ENCODE measurements at regions not wholly inside any gene's neighbourhood (a gene's known extent, or its start where the extent isn't known, plus 50 kb on each side); places are given as distances from the start of the nearest gene placed in this dataset.
A peak's percentile ranks its signal among the peaks of the same experiment; 100 is the strongest.
"Not testable (repeated sequence)": the region's sequence is repeated elsewhere in the genome, so short reads cannot be mapped to it uniquely, and the experiment has no call there.

DNA sequence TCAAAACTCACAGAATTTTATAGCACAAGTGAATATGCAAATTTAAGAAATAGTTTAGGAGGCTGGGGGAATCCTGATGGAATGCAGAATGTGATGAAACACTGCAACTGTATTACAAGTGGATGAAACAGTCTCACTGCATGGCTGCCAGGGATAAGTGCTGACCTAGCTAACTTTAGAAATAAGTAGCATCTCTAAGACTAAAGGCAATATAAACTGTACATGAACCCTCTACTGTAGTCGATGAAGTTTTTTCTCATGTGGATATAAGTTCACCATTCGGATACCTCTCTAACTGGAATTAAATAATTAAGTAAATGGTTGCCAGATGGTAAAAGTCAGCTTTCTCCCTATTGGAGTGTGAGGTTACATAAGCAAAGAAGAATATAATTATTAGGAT is 777.8 kb upstream of the RAB6C start:
- no peak for DNase-seq

DNA sequence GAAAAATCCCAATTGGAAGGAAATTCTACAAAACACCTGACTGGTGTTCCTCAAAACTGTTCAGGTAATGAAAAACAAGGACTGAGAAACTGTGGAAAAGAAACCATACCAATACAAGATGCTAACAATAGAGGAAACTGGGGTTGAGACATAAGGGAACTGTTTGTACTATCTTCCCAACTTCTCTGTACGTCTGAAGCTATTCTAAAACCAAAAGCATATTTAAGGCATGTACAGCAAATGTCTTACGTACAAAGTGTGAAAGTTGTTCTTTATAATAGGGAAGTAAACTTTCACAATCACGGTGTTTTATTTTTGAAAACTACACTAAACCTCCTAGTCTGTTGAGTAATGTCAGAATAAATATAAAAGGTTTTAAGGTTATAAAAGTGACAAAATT is 776.1 kb upstream of the RAB6C start:
- DNase-seq: peak in 2 of 58 donors; percentile 5 to 31

DNA sequence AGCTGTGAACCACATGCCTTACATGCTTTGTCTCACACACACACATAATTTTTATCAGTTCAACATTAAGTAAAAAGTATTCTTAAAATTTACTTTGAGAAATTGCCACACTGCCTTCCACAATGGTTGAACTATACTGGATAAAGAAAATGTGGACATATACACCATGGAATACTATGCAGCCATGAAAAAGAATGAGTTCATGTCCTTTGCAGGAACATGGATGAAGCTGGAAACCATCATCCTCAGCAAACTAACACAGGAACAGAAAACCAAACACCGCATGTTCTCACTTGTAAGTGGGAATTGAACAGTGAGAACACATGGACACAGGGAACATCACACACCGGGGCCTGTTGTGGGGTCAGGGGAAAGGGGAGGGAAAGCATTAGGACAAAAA is 774.9 kb upstream of the RAB6C start:
- not testable (repeated sequence) for DNase-seq

DNA sequence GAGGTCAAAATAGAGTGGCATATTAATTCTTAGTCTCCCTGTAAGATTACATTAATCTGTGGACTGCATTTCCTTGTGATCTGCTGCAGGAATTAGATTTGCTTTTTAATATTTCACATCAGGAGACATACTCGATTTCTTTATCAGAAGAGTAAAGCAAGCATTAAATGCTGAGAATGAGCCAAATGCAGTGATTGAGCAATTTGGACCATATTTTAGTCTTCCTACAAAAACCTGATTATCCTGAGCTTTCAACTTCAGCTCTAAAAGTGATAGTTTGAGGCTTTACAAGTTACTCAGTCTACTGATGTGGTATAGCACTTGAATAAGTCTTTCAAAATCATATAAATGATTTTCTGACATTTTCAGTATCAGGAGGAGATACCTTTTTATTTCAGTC is 774.3 kb upstream of the RAB6C start:
- no peak for DNase-seq

DNA sequence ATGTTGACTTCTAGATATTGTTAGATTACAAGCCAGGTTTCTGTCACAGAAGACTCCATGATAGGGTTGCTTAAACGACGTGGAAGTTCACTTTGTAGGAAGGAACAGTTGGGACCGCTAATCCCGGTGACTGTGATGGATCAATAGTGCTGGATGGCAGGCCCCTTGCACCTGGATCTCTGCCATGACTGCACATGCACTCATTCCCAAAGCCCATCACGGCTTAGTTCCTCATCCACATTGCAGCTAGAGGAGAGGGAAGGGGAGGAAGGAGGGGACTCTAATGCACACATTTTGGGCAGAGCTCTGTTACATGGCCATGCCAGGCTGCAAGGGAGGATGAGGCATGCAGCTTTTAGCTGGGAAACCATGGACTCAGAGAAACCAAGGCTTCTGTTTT is 773.7 kb upstream of the RAB6C start:
- DNase-seq: no peak

DNA sequence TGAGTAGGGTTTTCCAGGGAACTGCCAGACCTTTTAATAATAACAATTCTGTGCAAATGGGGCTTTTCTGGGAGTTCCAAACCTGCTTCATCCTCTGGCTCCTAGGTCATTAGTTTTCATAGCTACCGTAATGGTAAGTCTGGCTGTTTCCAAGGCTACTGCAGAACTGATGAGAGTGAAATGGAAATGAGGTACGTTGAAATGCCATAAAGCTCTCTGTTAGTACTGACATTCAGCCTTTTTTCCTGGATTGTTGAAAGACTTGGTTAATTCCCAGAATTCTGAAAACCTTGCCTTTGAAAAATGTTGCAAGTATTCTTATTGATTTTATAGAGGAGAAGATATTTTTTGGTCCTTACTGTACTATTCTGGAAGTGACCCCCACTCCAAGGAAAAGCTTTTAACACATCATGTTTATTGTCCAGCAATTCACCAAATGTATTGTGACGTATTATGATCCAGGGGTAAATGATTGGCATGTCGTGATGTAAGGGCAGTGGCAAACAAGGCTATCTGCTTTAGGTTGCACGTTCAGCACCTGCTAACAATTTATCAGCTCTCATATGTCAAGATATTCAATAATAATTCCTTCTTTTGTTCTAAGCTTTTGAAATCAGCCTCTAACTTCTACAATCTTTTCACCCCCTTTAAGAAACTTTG is 767.0 kb upstream of the RAB6C start:
- DNase-seq: no peak

DNA sequence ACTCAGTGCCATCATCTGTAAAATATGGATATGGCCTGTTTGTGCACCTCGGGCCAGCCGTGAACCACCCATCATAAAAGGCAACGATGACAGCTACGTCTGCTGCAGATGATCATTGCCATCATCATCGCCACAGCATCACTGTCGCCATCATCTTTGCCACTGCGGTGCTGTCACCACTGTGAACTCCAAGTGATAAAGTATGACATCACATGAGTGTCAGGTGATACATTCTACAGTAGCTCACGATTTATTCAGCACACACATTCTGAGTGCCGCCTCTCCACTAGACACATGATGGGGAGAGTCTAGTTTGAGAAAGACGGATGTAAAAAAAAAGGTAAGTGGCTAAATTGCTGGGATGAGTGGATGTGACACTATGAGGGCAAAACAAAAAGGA is 755.4 kb upstream of the RAB6C start:
- DNase-seq: no peak

DNA sequence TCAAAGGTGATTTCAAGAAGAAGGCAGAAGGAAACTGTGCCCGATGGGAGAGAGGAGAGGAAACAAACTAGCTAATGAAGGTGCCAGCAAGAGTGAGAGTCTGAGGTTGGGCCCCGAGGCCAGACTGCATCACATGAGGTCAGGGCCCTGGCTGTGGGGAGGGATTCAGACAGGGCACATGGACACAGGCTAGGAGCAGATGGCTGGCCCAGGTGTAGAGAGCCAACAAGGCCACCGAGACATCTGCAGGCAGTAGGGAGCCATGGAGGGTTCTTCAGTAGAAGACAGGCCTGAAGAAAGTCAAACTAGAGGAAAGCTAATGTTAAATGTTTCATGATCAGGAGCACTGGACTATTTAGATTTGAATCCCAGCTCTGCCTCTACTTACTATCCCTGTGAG is 755.0 kb upstream of the RAB6C start:
- DNase-seq: no peak

DNA sequence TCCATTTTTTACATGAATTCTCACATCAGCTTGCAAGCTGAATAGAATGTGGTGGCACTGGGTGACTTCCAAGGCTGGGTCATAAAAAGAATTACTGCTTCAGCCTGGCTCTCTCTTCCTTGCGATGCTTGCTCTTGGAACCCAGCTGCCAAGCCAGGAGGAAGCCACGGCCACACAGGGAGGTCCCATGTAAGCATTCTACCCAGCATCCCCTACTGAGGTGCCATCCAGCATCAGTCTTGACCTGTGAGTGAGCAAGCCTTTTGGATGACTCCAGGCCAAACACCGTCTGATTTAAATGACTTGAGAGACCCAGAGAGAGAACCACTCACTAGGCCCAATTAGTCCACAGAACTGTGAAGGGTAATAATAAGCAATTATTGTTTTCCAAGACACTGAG is 750.3 kb upstream of the RAB6C start:
- DNase-seq: no peak

DNA sequence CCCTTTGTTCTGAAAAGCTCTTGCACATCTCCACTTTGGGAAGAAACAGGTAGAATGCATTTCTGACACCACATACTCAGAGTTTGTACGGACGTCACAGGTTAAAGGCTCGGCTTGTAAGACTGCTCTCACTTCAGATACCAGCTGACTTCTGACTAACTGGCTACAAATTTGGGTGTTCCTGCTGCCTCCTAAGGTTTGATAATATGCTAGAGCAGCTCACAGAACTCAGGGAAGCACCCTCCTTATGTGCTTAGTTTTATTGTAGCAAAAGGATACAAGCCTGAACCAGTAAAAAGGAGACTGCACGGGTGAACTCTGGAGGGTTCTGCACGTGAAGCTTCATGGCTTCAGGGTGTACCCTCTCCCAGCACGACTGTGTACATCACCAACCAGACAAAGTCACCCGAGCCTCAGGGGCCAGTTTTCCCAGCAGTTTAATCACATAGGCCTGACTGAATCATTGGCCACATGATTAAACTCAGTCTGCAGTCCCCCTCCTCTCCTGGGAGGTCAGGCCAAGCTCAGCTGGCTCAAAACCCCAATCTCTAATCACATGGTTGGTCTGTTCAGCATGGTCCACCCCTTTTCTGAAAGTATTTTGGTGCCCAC is 749.5 kb upstream of the RAB6C start:
- DNase-seq: no peak

DNA sequence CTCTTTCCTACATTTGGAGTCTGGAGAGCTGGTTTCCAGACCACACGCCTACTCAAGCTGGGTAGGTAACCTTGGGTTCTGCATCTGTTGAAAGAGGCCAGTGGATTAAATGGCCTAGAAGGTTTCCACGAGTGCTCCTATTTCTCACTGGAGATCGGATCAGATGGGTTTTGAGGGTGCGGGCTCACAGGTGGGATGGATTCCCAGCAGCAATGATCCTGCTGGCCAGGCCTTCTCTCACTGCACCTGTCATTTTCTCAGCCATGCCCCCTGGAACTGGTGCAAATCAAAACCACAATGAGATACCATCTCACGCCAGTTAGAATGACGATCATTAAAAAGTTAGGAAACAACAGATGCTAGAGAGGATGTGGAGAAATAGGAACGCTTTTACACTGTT is 747.5 kb upstream of the RAB6C start:
- DNase-seq: no peak

DNA sequence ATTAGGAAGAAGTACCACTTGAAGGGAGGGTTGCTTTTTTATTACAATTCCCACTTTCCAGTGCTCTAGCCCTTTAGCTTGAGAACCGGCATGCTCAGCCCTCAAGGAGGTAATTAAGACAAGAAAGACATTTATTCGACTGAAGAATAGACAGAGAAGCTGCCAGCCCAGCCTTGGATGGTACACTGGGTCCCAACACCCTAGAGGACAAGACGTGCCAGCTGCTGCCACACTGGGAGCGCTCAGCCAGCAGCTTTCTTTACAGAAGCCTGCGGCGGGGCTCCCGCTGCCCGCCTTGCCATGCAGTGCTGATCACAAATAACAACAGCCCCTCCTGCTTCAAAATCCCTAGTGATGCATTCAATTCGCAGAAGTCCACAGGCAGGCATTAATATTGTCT is 746.3 kb upstream of the RAB6C start:
- peak in 6 of 58 donors; percentile 13 to 27 (median 26) for DNase-seq

DNA sequence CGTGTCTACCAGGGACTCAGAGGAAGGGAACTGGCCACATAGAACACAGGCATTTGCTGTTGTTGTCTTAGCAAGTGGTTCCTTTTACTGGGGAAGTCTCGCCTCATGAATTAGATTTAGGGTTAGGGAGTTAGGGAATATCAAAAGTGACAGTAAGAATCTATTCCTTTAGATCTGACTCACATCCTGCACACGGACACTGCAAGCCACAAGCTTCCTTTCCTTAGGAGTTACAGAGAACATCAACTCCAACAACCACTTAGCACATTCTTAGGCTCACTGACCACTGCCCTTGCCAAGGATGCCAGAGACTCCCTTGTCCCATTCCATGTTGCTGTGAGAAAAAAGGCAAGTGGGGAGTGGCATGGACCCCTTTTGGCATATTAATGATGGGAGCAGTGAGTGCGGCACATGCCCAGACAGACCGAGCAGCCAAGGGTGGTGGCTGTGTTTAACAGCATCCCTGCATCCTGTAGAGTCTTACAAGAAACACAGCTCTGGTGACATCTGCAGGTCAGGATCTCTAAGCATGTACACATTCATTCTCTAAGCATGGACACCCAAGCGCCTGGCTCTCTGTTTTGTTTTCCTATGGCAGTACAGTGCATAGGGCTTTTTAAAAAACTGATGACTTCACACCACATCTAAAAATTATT is 745.6 kb upstream of the RAB6C start:
- DNase-seq: peak in 5 of 58 donors; percentile 4 to 40 (median 13)

DNA sequence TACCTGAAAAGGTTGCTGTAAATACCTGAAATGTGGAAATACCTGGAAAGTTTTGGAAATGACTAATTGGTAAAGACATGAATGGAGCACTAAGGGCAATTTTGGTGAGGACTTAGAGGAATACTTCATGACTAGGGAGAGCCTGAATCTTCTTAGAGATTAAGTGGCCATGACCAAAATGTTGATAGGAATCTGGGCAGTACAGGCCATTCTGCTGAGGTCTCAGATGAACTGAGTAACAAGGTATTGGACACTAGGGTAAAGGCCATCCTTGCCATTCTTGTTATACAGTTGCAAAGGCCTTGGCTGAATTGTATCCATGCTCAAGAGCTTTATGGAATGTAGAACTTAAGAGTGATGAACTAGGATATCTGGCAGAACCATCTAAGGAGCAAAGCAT is 742.9 kb upstream of the RAB6C start:
- DNase-seq: no peak

DNA sequence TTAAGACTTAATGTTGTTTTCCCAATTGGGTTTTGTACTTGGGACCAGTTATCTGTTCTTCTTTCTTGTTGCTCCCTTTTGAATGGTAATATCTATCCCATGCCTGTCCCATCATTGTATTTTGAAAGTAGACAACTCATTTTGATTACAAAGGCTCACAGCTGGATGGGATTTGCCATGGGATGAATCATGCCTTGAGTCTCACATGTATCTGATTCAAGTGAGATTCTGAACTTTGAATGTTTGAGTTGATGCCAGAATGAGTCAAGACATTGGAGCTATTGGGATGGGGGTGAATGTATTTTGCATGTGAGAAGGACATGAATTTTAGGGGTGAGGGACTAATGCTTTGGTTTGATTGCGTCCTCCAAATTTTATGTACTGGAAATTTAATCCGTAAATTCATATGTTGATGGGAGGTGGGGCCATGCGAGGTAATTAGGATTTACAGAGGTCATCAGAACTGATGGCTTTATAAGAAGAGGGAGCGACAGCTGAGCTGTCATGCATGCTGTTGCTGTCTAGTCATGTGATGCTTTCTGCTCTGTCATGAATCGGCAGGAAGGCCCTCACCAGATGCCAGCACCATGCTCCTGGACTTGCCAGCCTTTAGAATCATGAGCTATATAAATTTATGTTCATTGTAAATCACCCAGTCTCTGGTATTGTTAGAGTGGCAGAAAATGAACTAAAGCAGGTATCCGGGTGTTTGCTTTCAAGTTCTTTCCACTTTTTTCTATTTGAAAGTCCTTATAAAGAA is 741.3 kb upstream of the RAB6C start:
- no peak for DNase-seq

DNA sequence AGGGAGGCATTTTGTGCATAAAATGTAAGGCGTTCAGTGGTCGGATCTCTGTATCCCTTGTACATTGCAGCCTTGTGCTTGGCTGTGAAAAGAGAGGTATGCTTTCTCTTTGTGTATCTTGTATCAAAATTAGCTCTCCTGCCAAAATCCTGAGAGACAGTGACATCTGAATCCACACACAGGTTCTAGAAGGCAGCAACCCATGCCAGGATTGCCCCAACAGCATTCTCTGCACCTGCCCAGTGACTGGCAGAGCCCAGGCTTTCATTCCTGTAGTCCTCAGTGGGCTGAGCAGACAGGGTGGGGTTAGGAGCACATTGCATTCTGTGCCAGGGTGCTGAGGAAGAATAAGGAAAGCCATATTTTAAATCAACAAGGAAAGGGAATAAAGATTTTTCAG is 740.3 kb upstream of the RAB6C start:
- DNase-seq: no peak

DNA sequence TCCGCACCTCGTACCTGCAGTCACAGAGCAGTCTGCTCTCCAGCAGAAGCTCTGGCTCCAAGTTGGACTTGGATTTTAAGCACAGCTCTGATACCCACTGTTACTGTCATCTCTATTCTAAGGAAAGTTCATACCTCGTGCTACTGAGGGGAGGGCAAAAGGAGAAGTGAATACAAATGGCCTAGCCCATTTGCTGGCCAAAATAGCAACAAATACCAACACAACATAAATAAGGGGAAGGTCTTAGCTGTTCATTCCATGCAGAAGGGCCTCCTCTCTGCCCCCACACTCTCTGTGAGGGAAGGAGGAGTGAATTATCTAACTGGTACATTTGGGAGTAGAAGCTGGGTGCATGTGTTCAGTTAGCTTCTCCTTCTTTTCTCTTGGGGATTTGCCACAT is 739.4 kb upstream of the RAB6C start:
- peak in 2 of 58 donors; percentile 23 to 31 for DNase-seq

DNA sequence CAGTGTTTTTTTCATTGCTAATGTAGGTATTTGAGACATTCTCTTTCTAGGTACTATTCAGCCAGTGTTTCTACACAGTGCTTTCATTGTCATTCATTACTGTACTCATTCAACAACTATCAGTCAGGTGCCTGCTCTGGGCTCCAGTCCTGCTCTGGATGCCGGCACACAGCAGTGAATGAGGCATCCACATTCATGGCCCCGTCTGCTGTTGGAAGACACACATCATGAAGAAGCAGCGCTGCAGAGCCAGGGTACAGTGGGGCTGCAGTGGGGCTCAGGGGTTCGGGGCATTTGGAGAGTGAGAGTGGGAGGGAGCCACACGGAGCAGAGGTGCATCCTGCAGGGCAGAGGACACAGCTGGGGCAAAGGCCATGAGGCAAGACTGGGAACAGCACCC is 737.2 kb upstream of the RAB6C start:
- no peak for DNase-seq

DNA sequence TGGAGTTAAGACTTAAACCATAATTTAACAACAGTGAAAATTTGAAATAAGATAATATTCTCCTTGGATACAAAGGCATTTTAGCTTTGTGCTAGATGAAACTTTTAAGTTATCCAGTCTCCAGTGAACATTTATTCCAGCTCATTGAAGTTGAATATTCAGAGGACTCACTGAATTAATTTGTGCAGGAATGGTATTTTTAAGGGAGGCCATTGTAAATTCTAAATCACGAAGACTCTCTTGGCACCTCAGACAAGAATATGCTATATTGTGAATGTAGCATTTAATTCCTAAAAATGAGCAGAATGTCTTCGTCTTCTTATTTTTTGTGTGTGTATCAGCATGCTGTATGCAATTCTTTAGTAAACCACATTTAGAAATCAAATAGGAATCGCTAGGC is 731.7 kb upstream of the RAB6C start:
- DNase-seq: no peak

DNA sequence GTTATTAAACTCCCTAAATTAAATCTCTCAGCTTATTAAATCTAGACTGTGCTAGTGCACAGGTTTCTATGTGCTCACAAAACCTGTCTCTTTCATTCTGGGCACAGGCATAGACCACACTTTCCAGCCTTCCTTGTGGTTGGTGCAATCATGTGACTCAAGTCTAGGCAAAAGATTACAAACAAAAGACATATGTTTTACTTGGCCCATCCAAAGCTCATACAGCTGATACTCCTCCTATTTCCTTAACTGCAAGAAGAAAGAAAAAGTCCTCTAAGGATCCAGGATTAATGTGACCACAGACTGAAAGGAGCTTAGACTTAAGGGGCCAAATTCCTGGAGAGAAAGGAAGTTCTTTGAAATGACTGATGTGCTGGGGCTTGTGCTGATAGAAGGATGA is 731.3 kb upstream of the RAB6C start:
- DNase-seq: no peak

DNA sequence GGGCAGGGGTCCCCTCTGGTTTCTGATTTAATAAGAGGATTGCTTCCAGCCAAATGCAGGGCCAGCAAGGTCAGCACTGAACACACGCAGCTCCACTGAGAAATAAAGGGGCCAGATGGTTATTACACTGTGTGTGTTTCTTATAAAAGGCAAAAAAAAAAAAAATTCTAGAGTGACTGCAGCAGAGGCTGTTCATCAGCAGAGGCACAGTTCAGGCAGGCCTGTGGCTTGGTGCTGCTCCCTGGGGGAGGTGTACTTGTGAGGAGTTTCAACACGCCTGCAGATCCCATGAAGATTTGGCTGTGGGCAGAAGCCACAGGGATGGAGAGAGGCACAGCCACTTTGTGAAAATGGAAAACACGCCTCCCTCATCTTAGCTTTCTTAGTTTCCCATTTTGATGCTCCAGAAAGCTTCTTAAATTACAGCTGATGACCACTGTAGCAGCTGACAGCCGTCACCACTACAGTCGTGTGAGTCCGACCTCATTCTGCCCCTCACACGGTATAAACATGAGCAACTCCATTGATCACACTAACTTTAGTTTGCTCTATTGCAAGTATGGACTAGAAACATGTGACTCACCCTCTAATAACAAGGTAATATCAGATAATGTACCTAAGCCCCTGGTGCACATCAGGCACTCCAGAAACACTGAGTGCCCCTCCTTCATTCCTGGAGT is 726.5 kb upstream of the RAB6C start:
- peak in 2 of 58 donors; percentile 13 to 15 for DNase-seq

DNA sequence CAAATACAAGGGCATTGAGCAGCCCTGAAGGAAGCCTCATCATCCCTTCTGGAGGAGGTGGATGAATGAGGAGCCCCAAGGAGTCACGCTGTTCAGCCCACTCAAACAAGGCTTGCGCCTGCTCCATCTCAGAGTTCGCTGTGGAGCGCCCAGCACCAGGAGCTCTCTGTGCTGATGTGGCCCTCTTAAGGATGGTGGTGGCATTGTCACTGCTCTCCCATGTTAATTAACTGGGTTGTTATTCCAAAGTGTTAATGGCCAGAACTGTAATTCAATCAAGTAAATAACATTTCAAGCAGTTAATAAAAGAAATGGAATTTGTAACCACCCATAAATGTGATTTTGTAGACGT is 726.0 kb upstream of the RAB6C start:
- peak in 8 of 58 donors; percentile 13 to 64 (median 36) for DNase-seq
